Activated B cell treated with CpG ODN at 0.5 μM for 24 hours (primary cell): ENCODE measurements at regions not wholly inside any gene's neighbourhood (a gene's known extent, or its start where the extent isn't known, plus 50 kb on each side); places are given as distances from the start of the nearest gene placed in this dataset.

Source experiments
- ATAC-seq: fragments of 200-7000 bp; cut with Tn5 transposase; one replicate; pipeline ENCODE4 v1.10.0; 2021; ENCODE audit warnings: low read depth, mild to moderate bottlenecking, moderate library complexity
- CTCF ChIA-PET: fragments of 350-600 bp; sonication (Branson Sonifier 250); formaldehyde crosslinking; loops from one replicate; lab custom pipeline; 2021; ENCODE audit warnings: antibody characterized with exemption; lab: Charles Lee
- POLR2A ChIA-PET: fragments of 350-600 bp; sonication (Branson Sonifier 250); formaldehyde crosslinking; loops from one replicate; lab custom pipeline; 2021; ENCODE audit warnings: antibody characterized with exemption; lab: Charles Lee
- DNase-seq: peaks from one replicate; pipeline ENCODE4 v3.0.0; 2022
- H3K27ac Mint-ChIP-seq: one replicate; pipeline ENCODE4 v1.8.0; 2020; ENCODE audit warnings: mixed read lengths
- H3K27me3 Mint-ChIP-seq: one replicate; pipeline ENCODE4 v1.8.0; 2021; ENCODE audit warnings: mixed read lengths
- H3K36me3 Mint-ChIP-seq: one replicate; pipeline ENCODE4 v1.8.0; 2021; ENCODE audit warnings: low read depth, mixed read lengths
- H3K4me1 Mint-ChIP-seq: one replicate; pipeline ENCODE4 v1.8.0; 2021; ENCODE audit warnings: mixed read lengths
- H3K4me3 Mint-ChIP-seq: one replicate; pipeline ENCODE4 v1.8.0; 2020; ENCODE audit warnings: mild to moderate bottlenecking, mixed read lengths
- H3K9me3 Mint-ChIP-seq: one replicate; pipeline ENCODE4 v1.8.0; 2020; ENCODE audit warnings: mixed read lengths
- CTCF ChIP-seq: fragments of 200-600 bp; IDR thresholded peaks from one replicate; pipeline ENCODE4 v1.8.0; 2022; ENCODE audit warnings: antibody characterized with exemption, mild to moderate bottlenecking
- intact Hi-C: fragments of 100-400 bp; cut with micrococcal nuclease; formaldehyde crosslinking; loops from one replicate; pipeline ENCODE4 v1.15.1; 2024

GRCh38 chr12:70044167-70044566 is 199.1 kb upstream of the CNOT2 start:
- Mint-ChIP-seq H3K27me3 (no peaks in the 10 kb centered on the region), H3K4me1 (no peaks in the 10 kb centered on the region), H3K9me3 (no peaks in the 10 kb centered on the region), H3K27ac (no peak overlapping the region), H3K36me3 (no peaks in the 10 kb centered on the region), H3K4me3 (no peak overlapping the region)
- ChIA-PET POLR2A (no interaction called here), CTCF (no interaction called here)
- DNase-seq (no peak), ATAC-seq (no peak)
- TF ChIP-seq CTCF = no peak
- intact Hi-C loops = no loop called here

- Mint-ChIP-seq H3K36me3 (no peaks in the 10 kb centered on the region), H3K9me3 (no peaks in the 10 kb centered on the region), H3K4me1 (peaks cover 5% of the 10 kb centered on the region)
These were observed 198.2 kb upstream of the CNOT2 start for GRCh38 chr12:70045036-70045435.

DNA sequence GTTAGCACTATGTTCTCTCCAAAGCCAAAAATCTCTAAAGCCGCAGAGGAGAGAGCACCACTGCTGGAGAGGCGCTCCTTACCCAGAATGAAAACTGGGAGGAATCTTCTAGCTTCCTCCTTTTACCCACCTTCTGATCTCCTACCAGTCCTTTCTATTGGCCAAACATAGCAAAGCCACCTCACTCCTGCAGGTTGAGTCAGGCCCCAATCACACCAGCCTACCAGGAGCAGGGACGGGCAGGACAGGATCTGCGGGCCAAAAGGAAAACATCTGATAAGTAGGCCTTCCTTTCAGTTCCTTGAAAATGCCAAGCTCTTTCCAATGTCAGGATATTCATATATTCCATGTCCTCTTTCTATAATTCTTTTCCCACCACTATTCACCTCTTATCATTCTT is 197.7 kb upstream of the CNOT2 start:
- TF ChIP-seq CTCF = no peak
- ATAC-seq (no peak), DNase-seq (no peak)
- ChIA-PET CTCF (no interaction called here), POLR2A (no interaction called here)
- Mint-ChIP-seq H3K4me3 (no peak overlapping the region), H3K9me3 (no peaks in the 10 kb centered on the region), H3K27ac (no peak overlapping the region), H3K36me3 (no peaks in the 10 kb centered on the region), H3K27me3 (no peaks in the 10 kb centered on the region), H3K4me1 (peaks cover 9% of the 10 kb centered on the region)
- intact Hi-C loops = no loop called here

More at GRCh38 chr12:70045036-70045435, 198.2 kb upstream of the CNOT2 start:
- no peak overlapping the region for H3K27ac Mint-ChIP-seq
- ChIA-PET POLR2A (no interaction called here), CTCF (no interaction called here)
- TF ChIP-seq CTCF = no peak
- H3K4me3 Mint-ChIP-seq = no peak overlapping the region
- DNase-seq (no peak), ATAC-seq (no peak)
- H3K27me3 Mint-ChIP-seq = no peaks in the 10 kb centered on the region
- intact Hi-C loops = no loop called here

- Mint-ChIP-seq H3K36me3 (no peaks in the 10 kb centered on the region), H3K4me1 (peaks cover 9% of the 10 kb centered on the region), H3K27me3 (no peaks in the 10 kb centered on the region), H3K9me3 (no peaks in the 10 kb centered on the region), H3K4me3 (no peak overlapping the region), H3K27ac (no peak overlapping the region)
- ChIA-PET CTCF (no interaction called here), POLR2A (no interaction called here)
- intact Hi-C loops = no loop called here
- DNase-seq = no peak
- ATAC-seq = no peak
- no peak for TF ChIP-seq CTCF
These were observed 194.5 kb upstream of the CNOT2 start for GRCh38 chr12:70048521-70049250.

DNA sequence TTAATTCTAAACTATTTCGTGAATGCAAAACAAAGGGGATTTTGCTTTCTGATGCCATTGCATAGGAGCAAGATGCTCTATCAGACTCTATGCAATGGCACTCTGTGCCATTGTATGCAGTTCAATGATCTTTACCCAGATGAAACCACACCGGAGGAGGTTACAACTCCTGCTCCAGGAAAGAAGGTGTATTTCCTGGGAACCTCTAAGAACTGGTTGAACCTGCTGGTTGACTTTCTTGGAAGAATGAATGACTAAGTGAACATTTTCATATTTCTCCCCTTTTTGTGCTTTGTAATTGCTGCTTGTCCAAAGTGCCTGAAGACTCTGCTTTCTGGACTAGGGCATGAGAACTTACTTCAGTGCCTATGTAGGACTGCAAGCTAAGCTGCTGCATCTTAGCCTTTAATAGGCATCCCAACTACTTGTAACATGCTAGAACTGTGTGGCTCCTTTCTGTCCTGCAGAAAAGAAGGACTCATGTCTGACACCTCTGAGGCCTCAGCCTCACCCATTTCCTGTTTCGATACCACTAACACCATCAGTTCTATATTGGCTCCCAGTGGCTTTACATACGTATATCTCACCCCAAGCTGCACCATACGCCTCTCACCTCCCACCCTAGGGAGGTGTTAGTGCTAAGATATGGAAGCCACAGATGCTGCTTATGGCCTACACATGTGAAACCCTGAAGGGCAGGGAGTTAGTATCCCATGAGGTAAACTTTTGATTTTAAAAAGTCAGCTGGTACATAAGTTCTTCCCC is 193.5 kb upstream of the CNOT2 start:
- ChIA-PET POLR2A (no interaction called here), CTCF (no interaction called here)
- DNase-seq (no peak), ATAC-seq (peak; percentile 52)
- Mint-ChIP-seq H3K36me3 (no peaks in the 10 kb centered on the region), H3K9me3 (no peaks in the 10 kb centered on the region), H3K27me3 (no peaks in the 10 kb centered on the region), H3K27ac (no peak overlapping the region), H3K4me1 (peaks cover 9% of the 10 kb centered on the region), H3K4me3 (no peak overlapping the region)
- no peak for TF ChIP-seq CTCF
- intact Hi-C loops = no loop called here
